Mucosa of stomach (tissue), 1 donor: ENCODE measurements at regions not wholly inside any gene's neighbourhood (a gene's known extent, or its start where the extent isn't known, plus 50 kb on each side); places are given as distances from the start of the nearest gene placed in this dataset.
"Not testable (repeated sequence)": the region's sequence is repeated elsewhere in the genome, so short reads cannot be mapped to it uniquely, and the experiment has no call there.

ENCODE experiments used
- H3K27me3 ChIP-seq: one replicate; pipeline ENCODE4 v1.7.0; 2013; ENCODE audit warnings: mild to moderate bottlenecking, low read length; ENCODE audit not compliant: control insufficient read depth, insufficient read depth
- H3K36me3 ChIP-seq: one replicate; pipeline ENCODE4 v1.7.0; 2013; ENCODE audit warnings: low read length; ENCODE audit not compliant: control insufficient read depth, insufficient read depth
- H3K4me1 ChIP-seq: one replicate; pipeline ENCODE4 v1.7.0; 2013; ENCODE audit warnings: mild to moderate bottlenecking, low read length; ENCODE audit not compliant: control insufficient read depth, insufficient read depth
- H3K4me3 ChIP-seq: one replicate; pipeline ENCODE4 v1.7.0; 2013; ENCODE audit warnings: low read length
- H3K9ac ChIP-seq: one replicate; pipeline ENCODE4 v1.7.0; 2013; ENCODE audit warnings: mild to moderate bottlenecking, low read length, moderate library complexity
- H3K9me3 ChIP-seq: one replicate; pipeline ENCODE4 v1.7.0; 2013; ENCODE audit warnings: mild to moderate bottlenecking, low read length, moderate library complexity; ENCODE audit not compliant: control insufficient read depth
- donor health status: Pancreatic carcinoma.

DNA sequence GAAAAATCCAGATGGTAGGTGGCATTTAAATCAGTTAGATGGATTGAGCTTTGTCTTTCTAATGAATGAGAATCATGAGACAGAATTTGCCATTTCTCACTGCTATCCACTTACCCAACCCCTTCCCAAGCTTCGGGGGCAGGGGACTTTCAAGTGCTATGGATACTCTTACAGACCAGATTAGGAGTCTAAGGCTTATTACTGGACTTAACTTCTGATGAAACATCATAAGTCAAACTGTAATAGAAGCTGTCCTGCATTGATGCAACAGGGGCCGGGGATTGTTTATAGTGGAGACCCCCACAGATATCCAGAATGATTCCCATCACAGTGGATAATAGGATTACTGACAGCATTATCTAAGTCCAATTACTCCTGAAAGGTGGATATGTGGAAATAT lies 267.0 kb downstream of the NUF2 start:
- Histone ChIP-seq H3K9me3 (no peaks in the 10 kb centered on the region), H3K36me3 (no peaks in the 10 kb centered on the region), H3K9ac (no peak overlapping the region), H3K4me3 (no peak overlapping the region), H3K4me1 (no peaks in the 10 kb centered on the region), H3K27me3 (no peaks in the 10 kb centered on the region)

DNA sequence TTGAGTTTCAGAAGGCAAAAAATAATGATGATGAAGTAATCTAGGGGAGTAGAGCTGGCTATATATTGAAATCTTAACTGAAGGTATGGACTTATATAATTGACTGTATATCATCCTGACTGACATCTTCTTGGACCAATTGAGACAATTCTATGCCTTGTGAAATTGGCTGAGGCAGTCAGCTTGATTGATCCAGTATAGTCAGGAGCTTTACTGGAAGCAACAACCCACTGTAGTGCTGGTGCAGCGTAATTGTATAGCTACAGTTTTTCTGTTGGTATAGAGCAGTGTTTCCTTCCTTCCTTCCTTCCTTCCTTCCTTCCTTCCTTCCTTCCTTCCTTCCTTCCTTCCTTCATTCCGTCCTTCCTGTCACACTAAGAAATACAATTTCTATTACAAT lies 268.0 kb downstream of the NUF2 start:
- H3K27me3 ChIP-seq = no peaks in the 10 kb centered on the region
- no peaks in the 10 kb centered on the region for H3K4me1 ChIP-seq

DNA sequence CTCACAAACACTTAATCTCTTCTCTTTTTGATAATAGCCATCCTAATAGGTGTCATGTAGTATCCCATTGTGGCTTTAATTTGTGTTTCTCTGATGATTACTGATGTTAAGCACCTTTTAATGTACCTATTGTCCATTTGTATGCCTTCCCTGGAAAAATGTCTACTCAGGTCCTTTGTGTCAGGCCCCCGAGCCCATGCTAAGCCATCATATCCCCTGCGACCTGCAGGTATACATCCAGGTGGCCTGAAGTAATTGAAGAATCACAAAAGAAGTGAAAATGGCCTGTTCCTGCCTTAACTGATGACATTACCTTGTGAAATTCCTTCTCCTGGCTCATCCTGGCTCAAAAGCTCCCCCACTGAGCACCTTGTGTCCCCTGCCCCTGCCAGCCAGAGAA lies 269.4 kb downstream of the NUF2 start:
- not testable (repeated sequence) for H3K4me1 ChIP-seq, H3K9me3 ChIP-seq

More for the DNA sequence above, 268.0 kb downstream of the NUF2 start:
- H3K9me3 ChIP-seq = no peaks in the 10 kb centered on the region
- H3K4me3 ChIP-seq = no peak overlapping the region
- H3K36me3 ChIP-seq = no peaks in the 10 kb centered on the region
- H3K9ac ChIP-seq = no peak overlapping the region

DNA sequence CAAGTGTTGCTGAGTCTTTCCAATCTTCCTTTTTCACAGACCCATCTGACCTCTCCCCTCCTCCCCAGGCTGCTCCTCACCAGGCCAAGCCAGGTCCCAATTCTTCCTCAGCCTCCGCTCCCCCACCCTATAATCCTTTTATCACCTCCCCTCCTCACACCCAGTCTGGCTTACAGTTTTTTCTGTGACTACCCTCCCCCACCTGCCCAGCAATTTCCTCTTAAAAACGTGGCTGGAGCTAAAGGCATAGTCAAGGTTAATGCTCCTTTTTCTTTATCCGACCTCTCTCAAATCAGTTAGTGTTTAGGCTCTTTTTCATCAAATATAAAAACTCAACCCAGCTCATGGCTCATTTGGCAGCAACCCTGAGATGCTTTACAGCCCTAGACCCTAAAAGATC lies 270.9 kb downstream of the NUF2 start:
- H3K36me3 ChIP-seq, H3K4me3 ChIP-seq, H3K9me3 ChIP-seq, H3K4me1 ChIP-seq, H3K27me3 ChIP-seq, H3K9ac ChIP-seq: not testable (repeated sequence)

More for the DNA sequence above, 269.4 kb downstream of the NUF2 start:
- H3K27me3 ChIP-seq, H3K36me3 ChIP-seq, H3K9ac ChIP-seq, H3K4me3 ChIP-seq: not testable (repeated sequence)

DNA sequence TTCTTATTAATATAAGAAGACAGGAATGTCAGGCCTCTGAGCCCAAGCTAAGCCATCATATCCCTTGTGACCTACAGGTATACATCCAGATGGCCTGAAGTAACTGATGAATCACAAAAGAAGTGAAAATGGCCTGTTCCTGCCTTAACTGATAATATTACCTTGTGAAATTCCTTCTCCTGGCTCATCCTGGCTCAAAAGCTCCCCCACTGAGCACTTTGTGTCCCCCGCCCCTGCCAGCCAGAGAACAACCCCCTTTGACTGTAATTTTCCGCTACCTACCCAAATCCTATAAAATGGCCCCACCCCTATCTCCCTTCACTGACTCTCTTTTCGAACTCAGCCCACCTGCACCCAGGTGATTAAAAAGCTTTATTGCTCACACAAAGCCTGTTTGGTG lies 274.4 kb downstream of the NUF2 start:
- H3K36me3 ChIP-seq, H3K27me3 ChIP-seq, H3K9me3 ChIP-seq, H3K4me1 ChIP-seq, H3K9ac ChIP-seq, H3K4me3 ChIP-seq: not testable (repeated sequence)

DNA sequence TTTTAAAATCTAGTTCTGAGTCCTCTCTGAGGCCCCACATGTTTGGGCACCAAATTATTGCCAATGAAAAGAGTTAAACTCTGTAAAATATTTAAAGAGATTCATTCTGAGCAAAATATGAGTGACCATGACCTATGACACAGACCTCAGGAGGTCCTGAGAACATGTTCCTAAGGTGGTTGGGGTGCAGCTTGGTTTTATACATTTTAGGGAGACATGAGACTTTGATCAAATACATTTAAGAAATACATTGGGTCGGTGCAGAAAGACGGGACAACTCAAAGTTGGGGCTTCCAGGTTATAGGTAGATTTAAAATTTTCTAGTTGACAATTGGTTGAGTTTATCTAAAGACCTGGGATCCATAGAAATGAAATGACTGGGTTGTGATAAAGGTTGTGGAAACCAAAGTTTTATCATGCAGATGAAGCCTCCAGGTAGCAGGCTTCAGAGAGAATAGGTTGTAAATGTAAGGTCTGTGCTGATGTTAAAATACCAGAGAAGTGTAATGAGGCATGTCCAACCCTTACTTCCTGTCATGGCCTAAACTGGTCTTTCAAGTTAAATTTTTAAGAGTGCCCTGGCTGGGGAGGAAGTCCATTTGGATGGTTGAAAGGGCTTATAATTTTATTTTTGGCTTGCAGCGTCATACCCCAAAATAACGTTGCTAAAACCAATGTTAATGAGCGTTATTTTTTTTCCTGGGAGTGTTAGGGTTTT lies 274.9 kb downstream of the NUF2 start:
- H3K4me1 ChIP-seq = no peaks in the 10 kb centered on the region

DNA sequence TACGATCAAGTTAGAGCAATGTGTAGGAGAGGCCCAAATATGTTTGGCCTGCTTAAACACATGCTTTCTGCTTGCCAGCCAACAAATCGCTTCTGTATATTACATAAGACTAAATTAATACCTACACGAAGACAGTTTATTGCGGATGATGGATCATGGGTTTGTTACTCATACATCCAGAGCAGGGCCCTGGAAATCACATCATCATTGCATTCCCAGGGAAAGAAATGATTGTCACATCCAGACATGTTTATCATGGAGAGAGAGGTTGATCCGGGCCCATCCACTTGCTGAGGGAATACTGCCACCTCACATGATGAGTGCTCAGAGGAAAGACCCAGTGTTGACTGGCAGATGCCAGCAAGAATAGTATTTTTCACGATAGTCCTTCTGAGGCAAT lies 282.6 kb downstream of the NUF2 start:
- Histone ChIP-seq H3K36me3 (no peaks in the 10 kb centered on the region), H3K9me3 (no peaks in the 10 kb centered on the region)

More for the DNA sequence above, 274.9 kb downstream of the NUF2 start:
- H3K36me3 ChIP-seq = no peaks in the 10 kb centered on the region
- H3K9ac ChIP-seq = no peak overlapping the region
- H3K4me3 ChIP-seq = no peak overlapping the region
- H3K9me3 ChIP-seq = no peaks in the 10 kb centered on the region
- no peaks in the 10 kb centered on the region for H3K27me3 ChIP-seq

DNA sequence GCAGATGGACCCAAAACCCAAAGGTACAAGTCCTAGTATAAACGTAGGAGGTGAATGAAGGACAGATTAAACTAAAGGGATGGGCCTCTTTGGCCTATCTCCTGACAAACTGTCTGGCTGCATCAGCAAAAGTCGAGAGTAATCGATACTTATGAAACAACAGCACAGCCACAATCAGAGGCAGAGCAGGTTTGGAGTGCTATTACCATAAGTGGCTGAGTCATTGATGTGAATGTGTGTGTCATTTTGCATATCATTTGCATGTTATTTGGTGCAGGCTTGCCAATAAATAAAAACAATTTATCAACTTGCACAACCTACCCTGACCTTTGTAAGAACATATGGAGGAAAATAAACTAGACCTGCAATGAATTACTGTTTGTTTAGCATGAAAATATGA lies 283.1 kb downstream of the NUF2 start:
- Histone ChIP-seq H3K4me3 (no peak overlapping the region), H3K9ac (no peak overlapping the region), H3K27me3 (no peaks in the 10 kb centered on the region), H3K36me3 (no peaks in the 10 kb centered on the region), H3K4me1 (no peaks in the 10 kb centered on the region), H3K9me3 (no peaks in the 10 kb centered on the region)

More for the DNA sequence above, 282.6 kb downstream of the NUF2 start:
- no peaks in the 10 kb centered on the region for H3K4me1 ChIP-seq
- no peak overlapping the region for H3K9ac ChIP-seq
- no peak overlapping the region for H3K4me3 ChIP-seq
- H3K27me3 ChIP-seq = no peaks in the 10 kb centered on the region

DNA sequence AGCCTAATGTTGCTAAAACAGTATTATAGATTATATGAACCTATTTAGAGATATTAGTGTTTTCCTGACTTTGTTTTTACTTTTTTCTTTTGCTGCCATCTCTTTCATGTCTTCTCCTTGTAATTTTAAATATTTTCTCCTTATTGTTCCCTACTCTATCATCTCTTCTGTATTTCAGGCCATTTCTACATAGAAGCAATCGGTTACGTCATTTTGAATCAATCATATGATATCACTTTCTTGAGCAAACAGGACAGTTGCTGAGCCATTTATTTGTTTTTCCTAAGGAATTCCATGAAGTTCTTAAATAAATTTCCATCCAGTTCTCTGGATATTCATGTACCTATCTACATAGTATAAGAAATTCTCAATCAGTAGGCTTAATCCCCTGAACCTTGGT lies 287.2 kb downstream of the NUF2 start:
- Histone ChIP-seq H3K9ac (no peak overlapping the region), H3K36me3 (no peaks in the 10 kb centered on the region), H3K4me3 (no peak overlapping the region), H3K4me1 (no peaks in the 10 kb centered on the region), H3K27me3 (no peaks in the 10 kb centered on the region), H3K9me3 (no peaks in the 10 kb centered on the region)

DNA sequence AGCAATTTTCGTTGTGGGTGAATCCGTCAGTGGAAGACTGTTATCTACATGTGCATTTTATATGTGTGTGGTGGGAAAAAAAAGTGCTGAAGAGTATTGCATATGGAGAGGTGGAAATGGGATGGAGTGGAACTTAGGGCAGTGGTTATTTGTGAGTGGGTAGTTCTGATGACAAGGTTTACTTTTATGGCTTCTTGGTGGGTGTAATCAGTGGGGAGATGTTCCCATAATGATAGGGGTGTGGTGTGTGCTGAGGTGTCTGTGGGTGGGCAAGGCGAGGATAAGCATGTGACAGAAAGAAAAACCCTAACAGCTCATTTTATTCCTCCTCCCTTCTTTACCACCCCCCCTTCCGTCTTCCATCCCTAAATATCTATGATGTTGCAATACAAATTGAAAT lies 288.1 kb downstream of the NUF2 start:
- Histone ChIP-seq H3K9me3 (no peaks in the 10 kb centered on the region), H3K9ac (no peak overlapping the region), H3K27me3 (no peaks in the 10 kb centered on the region), H3K4me1 (no peaks in the 10 kb centered on the region), H3K36me3 (no peaks in the 10 kb centered on the region), H3K4me3 (no peak overlapping the region)

DNA sequence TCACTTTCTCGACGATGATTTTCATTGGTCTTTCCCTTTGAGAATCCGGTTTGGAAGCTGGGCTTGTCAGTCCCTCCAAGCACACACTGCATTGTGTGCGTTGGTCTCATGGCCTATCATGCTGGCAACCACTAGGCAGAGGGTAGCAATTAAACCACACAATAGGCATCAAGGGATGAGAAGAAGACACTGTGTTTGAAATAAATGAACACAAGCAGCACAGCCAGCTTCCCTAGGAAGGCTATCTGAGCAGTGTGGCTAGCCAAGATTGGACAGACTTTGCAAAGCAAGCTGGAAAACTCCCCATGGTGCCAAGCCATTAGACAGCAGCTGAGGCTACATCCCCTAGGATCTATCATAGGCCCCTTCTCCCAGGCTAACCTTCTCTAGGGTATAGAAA lies 288.7 kb downstream of the NUF2 start:
- Histone ChIP-seq H3K9ac (no peak overlapping the region), H3K36me3 (no peaks in the 10 kb centered on the region), H3K9me3 (no peaks in the 10 kb centered on the region), H3K4me1 (no peaks in the 10 kb centered on the region), H3K27me3 (no peaks in the 10 kb centered on the region), H3K4me3 (no peak overlapping the region)

DNA sequence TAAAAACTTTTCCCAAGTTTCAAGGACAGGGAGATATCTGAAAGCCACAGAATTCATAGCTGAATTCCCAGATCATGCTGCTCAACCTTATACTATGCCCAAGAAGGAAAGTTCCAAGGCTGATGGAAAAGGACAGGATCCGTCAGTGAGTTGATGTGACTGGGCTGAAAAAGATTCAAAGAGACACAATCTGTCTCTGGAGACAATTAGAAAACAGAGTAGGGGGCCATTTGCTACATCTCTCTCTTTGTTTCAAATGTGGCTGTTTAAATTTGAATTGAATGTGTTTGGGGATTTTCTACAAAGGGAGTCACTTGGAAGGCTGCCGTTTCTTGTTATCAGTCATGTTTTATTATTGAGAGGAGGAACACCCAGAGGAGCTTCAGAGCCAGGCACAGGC lies 292.6 kb downstream of the NUF2 start:
- no peak overlapping the region for H3K4me3 ChIP-seq
- no peaks in the 10 kb centered on the region for H3K36me3 ChIP-seq
- H3K27me3 ChIP-seq = no peaks in the 10 kb centered on the region
- no peak overlapping the region for H3K9ac ChIP-seq
- H3K9me3 ChIP-seq = no peaks in the 10 kb centered on the region
- H3K4me1 ChIP-seq = no peaks in the 10 kb centered on the region
